H1 (cell line): ENCODE measurements at regions not wholly inside any gene's neighbourhood (a gene's known extent, or its start where the extent isn't known, plus 50 kb on each side); places are given as distances from the start of the nearest gene placed in this dataset.

Experiments used
- JUN ChIP-seq: IDR thresholded peaks from 2 replicates; pipeline ENCODE4 v1.6.1; 2011; ENCODE audit warnings: low read depth, mild to moderate bottlenecking, improper control_type of control experiment, low read length
- TF ChIP-seq, protein P1 (sequence below): IDR thresholded peaks from 2 replicates; pipeline ENCODE4 v1.6.1; 2012; ENCODE audit warnings: inconsistent platforms

DNA sequence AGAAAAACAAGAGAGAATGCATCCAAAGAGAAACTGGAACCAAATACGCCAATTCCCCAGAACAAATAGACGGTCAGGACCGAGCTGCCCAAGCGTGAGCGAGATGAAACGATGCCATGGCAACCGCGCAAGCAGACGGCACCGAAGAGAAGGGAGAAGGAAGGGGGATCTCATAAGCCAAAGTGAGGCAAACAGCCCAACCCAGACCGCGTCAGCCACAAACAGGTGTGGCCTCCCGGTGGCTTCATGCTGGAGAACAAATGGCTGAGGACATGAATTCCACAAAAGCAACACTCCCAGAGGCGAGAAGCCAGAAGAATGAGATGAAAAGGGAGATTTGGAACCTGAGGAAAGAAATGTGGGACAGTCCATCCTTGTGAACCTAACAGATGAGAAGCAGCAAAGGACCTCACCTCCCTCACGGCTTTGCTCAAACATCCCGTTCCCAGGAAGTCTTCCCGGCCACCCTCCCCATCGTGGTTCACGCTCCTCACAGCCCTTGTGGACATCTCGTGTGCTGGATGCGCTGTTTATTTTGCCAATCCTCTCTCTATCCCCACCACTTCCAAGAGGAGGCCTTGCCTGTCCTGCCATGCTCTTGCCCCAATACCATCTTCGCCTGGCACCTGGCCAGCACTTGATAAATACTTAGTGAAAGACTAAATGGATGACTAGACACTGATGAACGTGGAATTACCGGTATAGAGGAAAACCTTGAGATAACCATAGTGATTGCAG lies 89.1 kb upstream of the RTL6 start (continued):
- TF ChIP-seq, protein P1, sequence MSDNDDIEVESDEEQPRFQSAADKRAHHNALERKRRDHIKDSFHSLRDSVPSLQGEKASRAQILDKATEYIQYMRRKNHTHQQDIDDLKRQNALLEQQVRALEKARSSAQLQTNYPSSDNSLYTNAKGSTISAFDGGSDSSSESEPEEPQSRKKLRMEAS = no peak
- no peak for TF ChIP-seq JUN
